WTC11 (cell line): ENCODE measurements at regions not wholly inside any gene's neighbourhood (a gene's known extent, or its start where the extent isn't known, plus 50 kb on each side); places are given as distances from the start of the nearest gene placed in this dataset.
A peak's percentile ranks its signal among the peaks of the same experiment; 100 is the strongest.

ENCODE experiments used
- FOXJ3 ChIP-seq: sonication (generic); formaldehyde crosslinking; IDR thresholded peaks from 2 replicates; pipeline ENCODE4 v1.9.0; 2021; ENCODE audit warnings: missing genetic modification reagents, mild to moderate bottlenecking, borderline replicate concordance
- FOXP1 ChIP-seq: sonication (generic); formaldehyde crosslinking; IDR thresholded peaks from 2 replicates; pipeline ENCODE4 v1.8.0; 2022; ENCODE audit warnings: missing genetic modification reagents, mild to moderate bottlenecking, moderate library complexity, borderline replicate concordance
- IRF2 ChIP-seq: sonication (generic); formaldehyde crosslinking; IDR thresholded peaks from 2 replicates; pipeline ENCODE4 v1.8.0; 2022; ENCODE audit warnings: low read depth, missing genetic modification reagents, borderline replicate concordance
- NR2C2 ChIP-seq: sonication (generic); formaldehyde crosslinking; IDR thresholded peaks from 2 replicates; pipeline ENCODE4 v1.8.0; 2022; ENCODE audit warnings: mild to moderate bottlenecking, missing genetic modification reagents
- ZNF138 ChIP-seq: sonication (generic); formaldehyde crosslinking; conservative IDR thresholded peaks from 2 replicates; pipeline ENCODE4 v1.8.1; 2022; ENCODE audit warnings: mild to moderate bottlenecking, moderate library complexity, missing genetic modification reagents
- TF ChIP-seq, protein P1 (sequence below): fragments of 200-600 bp; IDR thresholded peaks from 2 replicates; pipeline ENCODE4 v1.8.0; 2022; ENCODE audit warnings: antibody characterized with exemption
- TF ChIP-seq, protein P2 (sequence below): sonication (generic); formaldehyde crosslinking; IDR thresholded peaks from 2 replicates; pipeline ENCODE4 v1.8.1; 2022; ENCODE audit warnings: missing genetic modification reagents, borderline replicate concordance
- TF ChIP-seq, protein P3 (sequence below): sonication (generic); formaldehyde crosslinking; IDR thresholded peaks from 2 replicates; pipeline ENCODE4 v1.8.0; 2022; ENCODE audit warnings: mild to moderate bottlenecking, missing genetic modification reagents
- TF ChIP-seq, protein P4 (sequence below): sonication (generic); formaldehyde crosslinking; IDR thresholded peaks from 2 replicates; pipeline ENCODE4 v1.8.1; 2023; ENCODE audit warnings: mild to moderate bottlenecking, missing genetic modification reagents

DNA sequence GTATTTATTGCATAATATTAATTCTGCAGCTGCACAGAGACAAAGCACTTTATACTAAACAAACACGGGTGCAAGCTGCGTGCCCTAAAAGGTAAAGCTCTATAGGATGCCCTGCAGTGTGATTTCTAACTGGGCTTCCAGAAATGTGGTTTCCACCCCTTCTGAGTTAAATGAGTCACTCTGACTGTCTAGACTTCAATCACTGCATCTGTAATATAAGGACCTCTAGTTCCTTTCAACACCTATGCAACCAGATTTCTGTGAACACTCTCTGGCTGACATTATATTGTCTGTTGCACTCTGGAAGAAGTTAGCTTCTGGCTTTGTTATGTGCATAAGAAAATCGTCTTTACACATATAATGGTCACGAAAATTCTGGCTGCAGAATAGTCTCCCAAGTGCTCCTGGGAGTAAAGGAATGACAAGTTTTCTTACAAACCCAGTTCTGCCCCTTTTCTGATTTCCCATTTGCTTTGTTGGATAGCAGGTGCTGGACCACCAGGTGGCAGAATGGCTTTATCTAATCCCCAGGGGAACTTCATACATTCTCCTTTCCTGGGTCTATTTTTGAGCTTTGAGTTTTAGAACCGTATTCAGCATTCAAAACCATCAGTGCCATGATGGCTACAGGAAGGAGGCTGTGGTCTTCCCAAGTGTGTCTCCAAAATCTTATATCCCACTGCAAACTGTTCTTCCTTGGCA, 842.2 kb downstream of the STIM2 start:
- TF ChIP-seq IRF2 (CRISPR knock-in tag) (no peak), NR2C2 (no peak), FOXP1 (CRISPR knock-in tag) (no peak), ZNF138 (CRISPR knock-in tag) (no peak), FOXJ3 (CRISPR knock-in tag) (no peak)
- TF ChIP-seq, protein P1, sequence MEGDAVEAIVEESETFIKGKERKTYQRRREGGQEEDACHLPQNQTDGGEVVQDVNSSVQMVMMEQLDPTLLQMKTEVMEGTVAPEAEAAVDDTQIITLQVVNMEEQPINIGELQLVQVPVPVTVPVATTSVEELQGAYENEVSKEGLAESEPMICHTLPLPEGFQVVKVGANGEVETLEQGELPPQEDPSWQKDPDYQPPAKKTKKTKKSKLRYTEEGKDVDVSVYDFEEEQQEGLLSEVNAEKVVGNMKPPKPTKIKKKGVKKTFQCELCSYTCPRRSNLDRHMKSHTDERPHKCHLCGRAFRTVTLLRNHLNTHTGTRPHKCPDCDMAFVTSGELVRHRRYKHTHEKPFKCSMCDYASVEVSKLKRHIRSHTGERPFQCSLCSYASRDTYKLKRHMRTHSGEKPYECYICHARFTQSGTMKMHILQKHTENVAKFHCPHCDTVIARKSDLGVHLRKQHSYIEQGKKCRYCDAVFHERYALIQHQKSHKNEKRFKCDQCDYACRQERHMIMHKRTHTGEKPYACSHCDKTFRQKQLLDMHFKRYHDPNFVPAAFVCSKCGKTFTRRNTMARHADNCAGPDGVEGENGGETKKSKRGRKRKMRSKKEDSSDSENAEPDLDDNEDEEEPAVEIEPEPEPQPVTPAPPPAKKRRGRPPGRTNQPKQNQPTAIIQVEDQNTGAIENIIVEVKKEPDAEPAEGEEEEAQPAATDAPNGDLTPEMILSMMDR, result 0 out of 2 replicates have a peak, but pooled peaks have one; percentile 30
- TF ChIP-seq, protein P2, sequence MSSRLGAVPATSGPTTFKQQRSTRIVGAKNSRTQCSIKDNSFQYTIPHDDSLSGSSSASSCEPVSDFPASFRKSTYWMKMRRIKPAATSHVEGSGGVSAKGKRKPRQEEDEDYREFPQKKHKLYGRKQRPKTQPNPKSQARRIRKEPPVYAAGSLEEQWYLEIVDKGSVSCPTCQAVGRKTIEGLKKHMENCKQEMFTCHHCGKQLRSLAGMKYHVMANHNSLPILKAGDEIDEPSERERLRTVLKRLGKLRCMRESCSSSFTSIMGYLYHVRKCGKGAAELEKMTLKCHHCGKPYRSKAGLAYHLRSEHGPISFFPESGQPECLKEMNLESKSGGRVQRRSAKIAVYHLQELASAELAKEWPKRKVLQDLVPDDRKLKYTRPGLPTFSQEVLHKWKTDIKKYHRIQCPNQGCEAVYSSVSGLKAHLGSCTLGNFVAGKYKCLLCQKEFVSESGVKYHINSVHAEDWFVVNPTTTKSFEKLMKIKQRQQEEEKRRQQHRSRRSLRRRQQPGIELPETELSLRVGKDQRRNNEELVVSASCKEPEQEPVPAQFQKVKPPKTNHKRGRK (CRISPR knock-in tag), result no peak
- TF ChIP-seq, protein P3, sequence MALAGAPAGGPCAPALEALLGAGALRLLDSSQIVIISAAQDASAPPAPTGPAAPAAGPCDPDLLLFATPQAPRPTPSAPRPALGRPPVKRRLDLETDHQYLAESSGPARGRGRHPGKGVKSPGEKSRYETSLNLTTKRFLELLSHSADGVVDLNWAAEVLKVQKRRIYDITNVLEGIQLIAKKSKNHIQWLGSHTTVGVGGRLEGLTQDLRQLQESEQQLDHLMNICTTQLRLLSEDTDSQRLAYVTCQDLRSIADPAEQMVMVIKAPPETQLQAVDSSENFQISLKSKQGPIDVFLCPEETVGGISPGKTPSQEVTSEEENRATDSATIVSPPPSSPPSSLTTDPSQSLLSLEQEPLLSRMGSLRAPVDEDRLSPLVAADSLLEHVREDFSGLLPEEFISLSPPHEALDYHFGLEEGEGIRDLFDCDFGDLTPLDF (CRISPR knock-in tag), result no peak
- TF ChIP-seq, protein P4, sequence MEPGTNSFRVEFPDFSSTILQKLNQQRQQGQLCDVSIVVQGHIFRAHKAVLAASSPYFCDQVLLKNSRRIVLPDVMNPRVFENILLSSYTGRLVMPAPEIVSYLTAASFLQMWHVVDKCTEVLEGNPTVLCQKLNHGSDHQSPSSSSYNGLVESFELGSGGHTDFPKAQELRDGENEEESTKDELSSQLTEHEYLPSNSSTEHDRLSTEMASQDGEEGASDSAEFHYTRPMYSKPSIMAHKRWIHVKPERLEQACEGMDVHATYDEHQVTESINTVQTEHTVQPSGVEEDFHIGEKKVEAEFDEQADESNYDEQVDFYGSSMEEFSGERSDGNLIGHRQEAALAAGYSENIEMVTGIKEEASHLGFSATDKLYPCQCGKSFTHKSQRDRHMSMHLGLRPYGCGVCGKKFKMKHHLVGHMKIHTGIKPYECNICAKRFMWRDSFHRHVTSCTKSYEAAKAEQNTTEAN (CRISPR knock-in tag), result no peak
